GM21360 (cell line): ENCODE measurements at regions not wholly inside any gene's neighbourhood (a gene's known extent, or its start where the extent isn't known, plus 50 kb on each side); places are given as distances from the start of the nearest gene placed in this dataset.

ENCODE experiments used
- ATAC-seq: cut with Tn5 transposase; IDR thresholded peaks from one replicate; pipeline ENCODE4 v1.9.1; 2021; ENCODE audit warnings: mild to moderate bottlenecking, moderate library complexity; ENCODE audit not compliant: unreplicated experiment

- ATAC-seq = no peak
Measured at GRCh38 chr2:6750411-6751158, 115.1 kb downstream of the CMPK2 start.

- ATAC-seq = no peak
Measured at GRCh38 chr2:6754419-6754818, 111.3 kb downstream of the CMPK2 start.

GRCh38 chr2:6755456-6755855, 110.3 kb downstream of the CMPK2 start:
- ATAC-seq = no peak

- ATAC-seq = no peak
Measured at GRCh38 chr2:6757215-6757614, 108.5 kb downstream of the CMPK2 start.

GRCh38 chr2:6759689-6760088, 106.0 kb downstream of the CMPK2 start:
- ATAC-seq = no peak

- ATAC-seq = no peak
Measured at GRCh38 chr2:6760132-6760531, 105.6 kb downstream of the CMPK2 start.

- no peak for ATAC-seq
Measured at GRCh38 chr2:6764968-6765723, 100.6 kb downstream of the CMPK2 start.

- ATAC-seq = no peak
Measured at GRCh38 chr2:6769346-6769745, 96.4 kb downstream of the CMPK2 start.

GRCh38 chr2:6770006-6770405, 95.7 kb downstream of the CMPK2 start:
- ATAC-seq = no peak

GRCh38 chr2:6771634-6772611, 93.8 kb downstream of the CMPK2 start:
- ATAC-seq = no peak

GRCh38 chr2:6773007-6773693, 92.6 kb downstream of the CMPK2 start:
- peak; percentile 90 for ATAC-seq

- no peak for ATAC-seq
Measured at GRCh38 chr2:6773694-6774044, 92.0 kb downstream of the CMPK2 start.

GRCh38 chr2:6776125-6776524, 89.6 kb downstream of the CMPK2 start:
- ATAC-seq = no peak

- ATAC-seq = no peak
Measured at GRCh38 chr2:6777626-6778025, 88.1 kb downstream of the CMPK2 start.

- ATAC-seq = peak; percentile 71
Measured at GRCh38 chr2:6780765-6781274, 84.9 kb downstream of the CMPK2 start.

GRCh38 chr2:6782517-6783237, 83.0 kb downstream of the CMPK2 start:
- no peak for ATAC-seq

- ATAC-seq = no peak
Measured at GRCh38 chr2:6783238-6783614, 82.5 kb downstream of the CMPK2 start.

GRCh38 chr2:6784291-6784690, 81.4 kb downstream of the CMPK2 start:
- ATAC-seq = no peak

- ATAC-seq = no peak
Measured at GRCh38 chr2:6785493-6785892, 80.2 kb downstream of the CMPK2 start.

- no peak for ATAC-seq
Measured at GRCh38 chr2:6787376-6787775, 78.3 kb downstream of the CMPK2 start.
